Nucleus accumbens (tissue), 56 donors: ENCODE measurements at regions not wholly inside any gene's neighbourhood (a gene's known extent, or its start where the extent isn't known, plus 50 kb on each side); places are given as distances from the start of the nearest gene placed in this dataset.

ENCODE experiments used
- DNase-seq, 56 donors: peaks; one replicate each; lab custom pipeline; 2025; lab: John Stamatoyannopoulos, UW

- no peak for DNase-seq
These were observed 245.1 kb downstream of the GXYLT1 start for GRCh38 chr12:41899577-41899976.

DNA sequence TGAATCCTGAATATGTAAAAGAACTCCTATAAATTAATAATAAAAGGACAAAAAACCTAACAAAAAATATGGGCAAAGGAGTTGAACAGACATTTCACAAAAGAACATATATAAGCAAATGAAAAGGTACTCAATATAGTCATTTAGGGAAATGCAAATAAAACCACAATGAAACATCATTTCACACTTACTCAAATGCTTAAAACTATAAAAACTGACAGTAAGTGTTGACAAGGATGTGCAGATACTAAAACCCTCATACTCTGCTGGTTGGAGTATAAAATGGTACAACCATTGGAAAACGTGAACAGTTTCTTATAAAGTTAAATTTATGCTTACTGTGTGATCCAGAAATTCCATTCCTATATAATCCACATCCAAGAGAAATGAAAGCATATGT is 247.1 kb downstream of the GXYLT1 start:
- no peak for DNase-seq

DNA sequence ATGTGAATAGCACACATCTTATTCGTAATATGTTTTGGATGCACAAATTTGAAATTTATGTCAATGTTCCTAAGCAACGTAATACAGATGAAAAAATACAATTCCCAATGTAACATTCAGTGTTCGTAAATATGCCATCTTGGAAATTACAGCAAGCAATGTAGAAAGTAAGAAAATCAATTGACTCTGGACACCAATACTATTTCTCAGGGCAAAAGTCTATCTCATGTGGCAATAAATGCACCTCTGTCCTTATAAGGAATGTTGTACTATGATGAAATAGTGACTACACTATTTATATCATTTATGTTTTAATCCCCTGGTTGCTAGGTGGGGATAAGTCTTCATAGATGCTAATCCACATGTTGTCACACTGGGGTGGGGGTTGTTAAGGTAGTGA is 251.2 kb downstream of the GXYLT1 start:
- DNase-seq, result no peak

DNA sequence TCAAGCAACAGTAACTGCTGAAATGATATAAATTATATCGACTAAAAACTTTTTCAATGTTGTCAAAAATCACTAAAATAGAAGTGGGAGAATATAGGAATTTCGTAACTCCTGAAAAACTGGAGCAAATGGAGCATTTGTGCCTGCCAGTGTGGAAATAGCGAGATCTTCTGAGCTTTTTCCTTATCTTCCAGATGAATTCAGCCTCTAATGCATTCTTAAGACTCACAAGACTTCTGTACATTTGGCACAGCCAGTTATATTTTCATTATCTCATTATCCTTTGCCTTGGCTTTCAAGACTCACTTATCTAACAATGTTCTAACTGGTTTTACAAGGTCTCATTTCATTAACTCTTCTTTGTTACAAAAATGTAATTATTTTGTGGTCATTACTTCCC is 252.4 kb downstream of the GXYLT1 start:
- DNase-seq, result no peak

- DNase-seq, result no peak
These were observed 253.4 kb downstream of the GXYLT1 start for GRCh38 chr12:41891226-41891625.

DNA sequence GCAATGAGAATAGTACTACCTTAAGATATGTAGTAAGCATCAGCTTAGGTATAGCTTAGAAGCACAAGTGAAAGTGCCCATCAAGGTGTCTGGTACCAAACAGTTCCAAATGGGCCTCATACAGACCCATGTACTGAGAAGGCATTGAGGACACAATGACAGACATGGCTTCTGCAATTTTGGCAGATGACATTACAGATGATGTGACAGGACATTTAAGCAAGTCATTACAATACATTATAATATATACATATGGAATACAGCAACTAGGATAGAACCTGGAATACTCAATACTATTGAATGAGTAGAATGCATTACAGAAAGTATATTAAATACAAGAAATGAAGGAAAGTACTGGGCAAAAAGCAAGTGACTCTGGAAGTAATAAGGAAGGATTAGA is 256.4 kb downstream of the GXYLT1 start:
- no peak for DNase-seq

DNA sequence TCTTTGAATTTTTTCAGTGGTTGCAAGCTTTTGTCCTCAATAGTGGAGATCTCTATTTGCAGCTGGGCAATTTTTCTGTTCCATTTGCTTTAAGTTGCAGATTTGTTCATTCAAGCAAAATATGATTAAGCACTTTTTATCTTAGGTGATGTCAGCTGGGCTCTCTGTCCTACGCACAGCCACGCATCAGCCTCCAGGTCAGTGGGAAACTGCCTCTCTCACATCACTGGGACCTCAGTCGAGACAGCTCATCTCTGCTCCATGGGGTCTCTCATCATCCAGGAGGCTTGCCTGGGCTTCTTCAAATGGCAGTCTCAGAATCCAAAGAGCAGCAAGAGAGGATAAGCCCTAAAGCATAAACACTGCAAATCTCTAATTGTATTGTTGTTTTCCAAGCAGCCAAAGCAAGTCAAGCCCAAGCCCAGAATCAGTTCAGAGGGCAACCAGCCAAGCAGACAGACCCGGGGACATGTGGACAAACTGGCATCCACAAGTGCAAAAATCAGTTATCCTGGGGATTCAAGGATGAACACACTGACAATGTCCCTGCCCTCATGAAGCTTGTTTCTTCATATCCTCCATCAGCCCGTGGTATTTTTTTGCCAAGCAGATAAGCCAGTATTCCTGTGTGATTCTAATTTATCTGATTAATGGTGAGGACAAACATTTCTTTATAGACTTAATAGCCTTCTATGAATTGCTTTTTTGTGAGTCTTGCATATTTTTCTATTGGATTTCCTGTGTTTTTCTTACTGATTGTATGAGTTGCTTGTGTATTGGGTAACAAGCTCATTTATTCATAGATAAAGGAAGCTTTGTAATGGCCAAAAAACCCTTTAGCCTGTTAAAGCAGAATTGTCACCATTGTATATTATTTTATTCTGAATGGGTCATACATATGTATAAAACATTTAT is 262.5 kb downstream of the GXYLT1 start:
- no peak for DNase-seq

- no peak for DNase-seq
These were observed 275.2 kb downstream of the GXYLT1 start for GRCh38 chr12:41869432-41869831.

DNA sequence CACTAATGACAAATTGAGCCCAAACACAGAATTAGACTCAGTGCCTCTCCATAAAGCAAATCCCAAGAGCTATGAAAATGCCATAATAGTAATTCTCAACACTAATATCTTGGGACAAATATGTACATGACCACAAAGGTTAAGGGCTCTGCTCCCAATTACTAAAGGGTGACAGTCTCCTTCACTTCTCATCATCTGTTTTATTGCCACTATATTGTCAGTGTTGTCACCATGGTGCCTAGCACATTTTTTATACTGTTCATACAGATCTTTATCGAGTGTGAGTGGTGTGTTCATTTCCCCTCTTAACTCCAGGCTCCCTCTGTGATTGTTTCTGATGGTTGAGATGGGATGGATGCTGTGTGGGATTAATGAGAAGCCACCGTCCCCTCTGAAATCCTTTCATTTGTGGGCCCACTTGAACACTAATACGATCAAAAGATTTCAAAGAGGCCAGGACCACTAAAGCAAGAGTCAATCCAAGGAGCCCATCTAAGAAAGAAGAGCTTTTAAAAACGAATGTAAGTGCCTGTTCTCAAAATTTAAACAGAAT is 277.7 kb downstream of the GXYLT1 start:
- DNase-seq, result no peak

DNA sequence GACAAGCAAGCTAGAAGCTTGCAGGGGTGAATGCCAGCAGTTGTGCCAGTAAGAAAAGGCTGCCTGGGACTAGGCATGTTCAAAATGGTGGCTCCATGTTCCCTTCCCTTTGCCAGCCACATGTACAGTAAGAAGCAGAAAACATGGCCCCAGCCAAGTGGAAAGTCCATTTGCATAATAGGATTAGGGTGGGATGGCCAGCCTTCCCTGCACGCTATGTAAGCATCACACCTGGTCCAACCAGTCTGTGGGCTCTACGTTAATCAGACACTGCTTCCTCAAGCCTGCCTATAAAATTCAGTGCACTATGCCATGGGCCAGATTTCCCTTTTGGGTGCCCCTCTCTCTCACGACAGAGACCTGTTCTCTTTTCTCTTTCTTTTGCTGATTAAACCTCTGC is 288.4 kb downstream of the GXYLT1 start:
- DNase-seq, result no peak

- no peak for DNase-seq
These were observed 294.6 kb downstream of the GXYLT1 start for GRCh38 chr12:41850046-41850445.

DNA sequence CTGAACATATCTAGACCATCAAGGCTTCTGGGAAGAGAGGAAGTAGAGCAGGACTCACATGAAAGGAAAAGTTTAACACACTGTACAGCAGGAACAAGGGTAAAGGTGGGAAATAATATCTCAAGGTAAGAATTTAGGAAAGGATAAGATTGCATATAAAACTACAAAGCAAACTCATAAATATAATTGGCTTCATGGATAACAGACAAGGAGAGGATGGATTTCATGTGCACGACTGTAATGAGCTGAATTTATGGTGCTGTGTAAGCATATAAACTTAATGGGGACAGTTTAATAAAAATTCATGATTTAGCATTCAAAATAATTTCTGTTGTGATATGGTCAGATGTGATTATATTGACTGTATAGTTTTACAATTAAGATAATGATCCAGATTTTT is 298.0 kb downstream of the GXYLT1 start:
- DNase-seq, result no peak

DNA sequence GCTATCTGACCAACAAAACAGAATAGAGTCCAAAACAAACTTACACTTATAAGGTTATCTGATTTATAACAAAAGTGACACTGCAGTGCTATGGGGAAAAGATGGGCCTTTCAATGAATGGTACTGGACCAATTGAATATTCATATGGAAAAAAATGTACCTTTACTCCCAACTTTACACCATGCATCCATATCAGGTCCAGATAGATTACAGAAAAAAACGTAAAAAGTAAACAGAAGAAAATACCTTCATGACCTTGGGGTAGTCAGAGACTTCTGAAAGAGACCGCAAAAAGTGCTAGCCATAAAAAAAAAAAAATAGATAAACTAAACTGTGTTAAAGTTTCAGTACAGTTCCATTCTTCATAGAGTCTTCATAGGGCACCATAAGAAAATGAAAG is 308.3 kb downstream of the GXYLT1 start:
- DNase-seq, result no peak

- no peak for DNase-seq
These were observed 309.1 kb downstream of the GXYLT1 start for GRCh38 chr12:41835556-41835955.

GRCh38 chr12:41819948-41820347 is 324.7 kb downstream of the GXYLT1 start:
- DNase-seq, result no peak

DNA sequence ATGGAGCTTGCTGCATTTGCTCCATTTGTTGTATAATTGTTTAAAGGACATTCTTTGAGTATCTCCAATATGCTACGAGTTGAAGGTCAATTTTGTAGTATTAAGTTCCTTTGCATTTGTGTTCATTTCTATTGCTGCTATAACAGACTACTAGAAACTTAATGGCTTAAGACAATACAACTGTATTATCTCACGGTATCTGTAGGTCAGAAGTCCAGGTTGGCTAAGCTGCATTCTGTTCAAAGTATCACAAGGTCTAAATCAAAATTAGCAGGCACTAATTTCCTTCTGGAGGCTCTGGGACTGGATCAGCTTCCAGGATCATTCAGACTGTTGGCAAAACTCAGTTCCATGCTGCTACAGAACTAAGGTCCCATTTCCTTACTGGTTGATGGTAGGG is 340.6 kb downstream of the GXYLT1 start:
- DNase-seq, result no peak

GRCh38 chr12:41802803-41803202 is 341.9 kb downstream of the GXYLT1 start:
- no peak for DNase-seq

- DNase-seq, result no peak
These were observed 343.4 kb downstream of the GXYLT1 start for GRCh38 chr12:41801261-41801660.

GRCh38 chr12:41799671-41800070 is 345.0 kb downstream of the GXYLT1 start:
- DNase-seq, result no peak

GRCh38 chr12:41795910-41796309 is 348.8 kb downstream of the GXYLT1 start:
- DNase-seq, result no peak

GRCh38 chr12:41795051-41795600 is 349.5 kb downstream of the GXYLT1 start:
- peak in 1 of 56 donors; percentile 4 for DNase-seq

DNA sequence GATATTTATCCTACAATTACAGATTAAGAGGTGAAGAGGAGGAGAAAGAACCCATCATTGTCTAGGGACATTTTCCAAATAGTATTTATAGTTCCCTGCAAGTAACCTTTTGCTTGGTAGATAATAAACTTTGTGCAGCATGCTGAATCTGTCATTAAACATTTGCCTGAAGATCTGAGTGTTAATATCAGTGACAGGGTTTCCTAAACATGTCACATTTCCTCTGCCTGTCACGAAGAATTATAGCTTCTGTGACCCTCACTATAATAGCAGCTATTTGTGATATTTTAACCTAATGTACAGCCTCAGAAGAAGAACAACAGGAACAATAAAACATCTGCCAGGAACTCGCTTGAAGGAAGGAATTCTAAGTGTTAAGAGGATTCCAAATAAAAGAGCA is 350.3 kb downstream of the GXYLT1 start:
- no peak for DNase-seq
